ENCODE measurements at regions not wholly inside any gene's neighbourhood (a gene's known extent, or its start where the extent isn't known, plus 50 kb on each side); places are given as distances from the start of the nearest gene placed in this dataset.
"Not testable (repeated sequence)": the region's sequence is repeated elsewhere in the genome, so short reads cannot be mapped to it uniquely, and the experiment has no call there.

GRCh38 chr3:6657591-6657990 lies 203.3 kb upstream of the GRM7 start:
- no peak for DNase-seq

GRCh38 chr3:6667354-6667753 lies 193.6 kb upstream of the GRM7 start:
- DNase-seq = no peak

GRCh38 chr3:6671363-6671762 lies 189.6 kb upstream of the GRM7 start:
- DNase-seq = no peak

GRCh38 chr3:6679510-6679909 lies 181.4 kb upstream of the GRM7 start:
- no peak for DNase-seq

- no peak for DNase-seq
These were observed 180.7 kb upstream of the GRM7 start for GRCh38 chr3:6680119-6680806.

GRCh38 chr3:6697285-6697684 lies 163.6 kb upstream of the GRM7 start:
- DNase-seq = no peak

GRCh38 chr3:6697722-6698121 lies 163.2 kb upstream of the GRM7 start:
- no peak for DNase-seq

GRCh38 chr3:6704817-6705216 lies 156.1 kb upstream of the GRM7 start:
- DNase-seq = not testable (repeated sequence)

- no peak for DNase-seq
These were observed 154.1 kb upstream of the GRM7 start for GRCh38 chr3:6706777-6707176.

GRCh38 chr3:6709178-6709577 lies 151.7 kb upstream of the GRM7 start:
- no peak for DNase-seq

GRCh38 chr3:6714962-6715361 lies 146.0 kb upstream of the GRM7 start:
- no peak for DNase-seq

- DNase-seq = no peak
These were observed 144.5 kb upstream of the GRM7 start for GRCh38 chr3:6716420-6716819.

- no peak for DNase-seq
These were observed 143.6 kb upstream of the GRM7 start for GRCh38 chr3:6717026-6717943.

GRCh38 chr3:6719999-6720398 lies 140.9 kb upstream of the GRM7 start:
- no peak for DNase-seq

- no peak for DNase-seq
These were observed 139.4 kb upstream of the GRM7 start for GRCh38 chr3:6721491-6721890.

GRCh38 chr3:6723205-6723604 lies 137.7 kb upstream of the GRM7 start:
- no peak for DNase-seq

- no peak for DNase-seq
These were observed 134.1 kb upstream of the GRM7 start for GRCh38 chr3:6726811-6727210.

- no peak for DNase-seq
These were observed 128.1 kb upstream of the GRM7 start for GRCh38 chr3:6732807-6733206.

- no peak for DNase-seq
These were observed 127.1 kb upstream of the GRM7 start for GRCh38 chr3:6733699-6734394.

- no peak for DNase-seq
These were observed 126.5 kb upstream of the GRM7 start for GRCh38 chr3:6734395-6734746.

- no peak for DNase-seq
These were observed 123.9 kb upstream of the GRM7 start for GRCh38 chr3:6736836-6737629.

- no peak for DNase-seq
These were observed 123.3 kb upstream of the GRM7 start for GRCh38 chr3:6737630-6738029.

- DNase-seq = no peak
These were observed 121.6 kb upstream of the GRM7 start for GRCh38 chr3:6739288-6739687.
